CMK (cell line): ENCODE measurements at regions not wholly inside any gene's neighbourhood (a gene's known extent, or its start where the extent isn't known, plus 50 kb on each side); places are given as distances from the start of the nearest gene placed in this dataset.

Experiments used
- DNase-seq: peaks from one replicate; pipeline ENCODE4 v3.0.0-alpha.2; 2010; ENCODE audit warnings: low read depth

- no peak for DNase-seq
These were observed 139.5 kb upstream of the PRDM9 start for GRCh38 chr5:23367874-23368273.

DNA sequence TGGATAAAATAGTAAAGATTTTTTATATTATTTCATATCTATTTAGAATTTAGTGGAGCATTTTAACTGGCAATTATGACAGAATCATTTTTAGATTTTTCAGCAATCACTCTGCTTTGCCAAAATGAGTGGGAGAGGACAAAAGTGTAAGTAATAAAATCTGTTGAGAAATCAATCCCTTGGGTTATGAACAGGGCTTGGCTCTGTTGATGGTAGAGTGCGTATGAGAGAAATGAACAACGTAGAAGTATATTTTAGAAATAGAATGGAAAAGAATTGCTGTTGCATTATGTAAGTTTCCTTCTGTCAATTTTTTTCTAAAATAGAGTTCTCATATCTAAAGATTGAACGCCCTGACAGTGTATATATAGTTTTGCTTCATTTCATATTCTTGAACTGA, 154.1 kb upstream of the PRDM9 start:
- no peak for DNase-seq

DNA sequence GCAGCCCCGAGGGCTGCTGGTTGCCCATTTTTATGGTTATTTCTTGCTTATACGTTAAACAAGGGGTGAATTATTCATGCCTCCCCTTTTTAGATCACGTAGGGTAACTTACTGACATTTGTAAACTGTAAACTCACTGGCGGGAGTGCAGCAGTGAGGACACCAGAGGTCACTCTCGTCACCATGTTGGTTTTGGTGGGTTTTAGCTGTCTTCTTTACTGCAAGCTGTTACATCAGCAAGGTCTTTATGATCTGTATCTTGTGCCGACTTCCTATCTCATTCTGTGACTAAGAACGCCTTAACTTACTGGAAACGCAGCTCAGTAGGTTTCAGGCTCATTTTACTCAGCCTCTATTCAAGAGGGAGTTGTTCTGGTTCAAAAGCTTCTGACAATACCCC, 155.0 kb upstream of the PRDM9 start:
- peak; percentile 25 for DNase-seq

GRCh38 chr5:23343121-23343520, 164.3 kb upstream of the PRDM9 start:
- no peak for DNase-seq

GRCh38 chr5:23332650-23333251, 174.7 kb upstream of the PRDM9 start:
- no peak for DNase-seq

GRCh38 chr5:23330726-23331125, 176.7 kb upstream of the PRDM9 start:
- DNase-seq = no peak

DNA sequence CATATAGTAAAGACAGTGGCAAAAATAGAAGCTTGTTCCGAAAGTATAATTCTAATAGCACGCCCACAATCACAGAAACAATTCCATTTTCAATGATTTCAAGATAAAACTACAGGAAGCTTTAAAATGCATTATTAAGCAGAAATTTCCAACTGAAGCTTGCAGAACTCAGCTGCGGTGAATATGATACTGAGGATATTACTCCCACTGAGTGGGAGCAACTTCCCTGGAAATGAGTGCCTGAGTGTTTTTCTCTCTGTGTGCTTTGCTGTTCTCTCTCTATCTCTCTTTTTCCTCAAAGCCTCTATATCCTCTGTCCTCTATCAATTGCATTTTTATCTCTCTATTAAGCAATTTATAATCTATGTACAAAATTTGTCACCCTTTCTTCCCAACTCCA, 187.5 kb upstream of the PRDM9 start:
- DNase-seq = no peak

- DNase-seq = no peak
These were observed 188.4 kb upstream of the PRDM9 start for GRCh38 chr5:23318960-23319359.

DNA sequence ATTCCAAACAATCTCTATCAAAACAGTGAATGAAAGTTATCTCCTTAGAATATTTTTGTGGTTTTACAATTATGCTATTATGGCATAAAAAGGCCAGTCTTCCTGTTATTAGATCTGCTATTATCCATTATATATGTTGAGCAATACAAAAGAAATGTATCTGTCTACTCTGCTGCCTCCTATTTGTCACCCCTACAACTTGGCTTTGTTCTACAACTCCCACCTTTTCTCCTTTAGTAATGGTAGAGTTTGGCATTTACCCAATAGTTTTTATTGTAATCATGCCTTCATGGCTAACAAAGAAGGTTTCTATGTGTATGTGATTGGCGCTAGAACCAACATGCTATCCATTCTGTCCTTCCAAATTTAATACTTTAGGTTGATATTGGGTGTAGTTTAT, 189.2 kb upstream of the PRDM9 start:
- DNase-seq = no peak

- no peak for DNase-seq
These were observed 191.3 kb upstream of the PRDM9 start for GRCh38 chr5:23316060-23316591.

GRCh38 chr5:23314827-23315226, 192.6 kb upstream of the PRDM9 start:
- DNase-seq = no peak

DNA sequence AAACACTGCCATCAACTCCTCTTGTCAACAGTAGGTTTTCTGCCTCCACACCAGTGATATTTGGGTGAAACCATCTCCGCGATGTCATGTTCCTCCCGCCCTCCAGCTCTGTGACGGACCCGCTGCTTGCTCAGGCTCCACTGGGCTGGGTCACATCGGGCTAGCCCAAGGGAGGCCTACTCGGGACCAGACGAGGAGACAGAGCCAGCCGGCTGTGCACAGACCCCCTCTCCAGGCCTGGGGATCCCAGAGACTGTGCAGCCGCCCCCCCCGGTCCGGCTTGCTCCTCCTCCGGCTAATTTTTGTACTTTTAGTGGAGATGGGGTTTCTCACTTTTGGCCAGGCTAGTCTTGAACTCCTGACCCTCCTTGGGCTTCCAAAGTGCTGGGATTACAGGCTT, 202.4 kb upstream of the PRDM9 start:
- no peak for DNase-seq

GRCh38 chr5:23303836-23304235, 203.6 kb upstream of the PRDM9 start:
- DNase-seq = no peak

GRCh38 chr5:23303435-23303834, 204.0 kb upstream of the PRDM9 start:
- no peak for DNase-seq

DNA sequence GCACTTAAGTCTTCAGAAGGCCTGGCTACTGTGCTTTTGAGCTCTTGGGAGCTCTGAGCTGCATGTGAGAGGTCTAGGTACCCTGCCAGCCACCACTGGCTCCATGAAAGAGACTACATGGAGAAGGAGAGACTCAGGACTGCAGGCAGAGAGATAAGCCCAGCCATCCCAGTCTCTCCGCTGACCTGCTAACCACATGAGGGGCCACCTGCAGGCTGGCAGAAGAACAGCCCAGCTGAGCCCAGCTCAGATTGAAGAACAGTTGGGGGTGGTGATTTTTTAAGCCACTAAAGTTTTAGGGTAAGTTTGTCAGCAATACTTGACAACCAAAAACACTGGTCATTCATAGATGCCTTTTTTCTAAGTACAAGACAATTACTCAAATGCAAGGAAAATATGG, 205.0 kb upstream of the PRDM9 start:
- DNase-seq = no peak

DNA sequence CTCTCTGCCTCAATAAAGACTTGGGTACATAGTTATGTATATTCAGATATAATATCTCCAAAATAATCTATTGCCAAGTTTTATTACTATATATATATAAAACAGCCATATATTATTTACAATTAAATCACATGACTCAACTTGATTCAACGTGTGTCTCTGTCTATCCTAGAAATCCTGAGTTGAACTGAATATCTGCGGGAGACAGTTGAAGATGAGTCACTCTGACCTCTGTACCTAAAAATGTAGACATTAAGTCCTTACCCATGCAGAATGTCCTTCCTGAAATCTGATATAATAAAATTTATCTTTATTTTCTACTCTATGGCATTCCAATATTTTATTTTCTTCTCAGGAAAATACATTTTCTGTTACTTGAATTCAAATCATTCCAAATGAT, 218.2 kb upstream of the PRDM9 start:
- no peak for DNase-seq

- no peak for DNase-seq
These were observed 222.8 kb upstream of the PRDM9 start for GRCh38 chr5:23284656-23285055.

- no peak for DNase-seq
These were observed 233.2 kb upstream of the PRDM9 start for GRCh38 chr5:23274171-23274570.

GRCh38 chr5:23269981-23270380, 237.4 kb upstream of the PRDM9 start:
- no peak for DNase-seq

DNA sequence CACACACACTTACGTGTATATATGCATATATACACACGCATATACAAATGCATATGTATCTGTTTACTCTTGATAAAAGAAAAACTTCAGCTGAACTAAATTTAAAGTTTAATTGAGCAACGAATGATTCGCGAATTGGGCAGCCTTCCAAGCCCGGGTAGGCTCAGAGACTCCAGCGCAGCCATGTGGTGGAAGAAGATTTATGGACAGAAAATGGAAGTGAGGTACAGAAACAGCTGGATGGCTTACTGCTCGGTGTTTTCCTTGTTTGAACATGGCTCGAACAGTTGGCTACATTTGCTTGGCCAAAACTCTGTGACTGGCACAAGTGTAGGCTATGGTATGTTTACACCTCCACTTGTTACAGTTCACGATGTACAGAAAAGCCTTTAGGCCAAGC, 239.3 kb upstream of the PRDM9 start:
- DNase-seq = no peak

- DNase-seq = no peak
These were observed 246.8 kb upstream of the PRDM9 start for GRCh38 chr5:23260621-23261020.

- DNase-seq = no peak
These were observed 249.8 kb upstream of the PRDM9 start for GRCh38 chr5:23257656-23258055.

GRCh38 chr5:23253621-23254198, 253.7 kb upstream of the PRDM9 start:
- DNase-seq = no peak

DNA sequence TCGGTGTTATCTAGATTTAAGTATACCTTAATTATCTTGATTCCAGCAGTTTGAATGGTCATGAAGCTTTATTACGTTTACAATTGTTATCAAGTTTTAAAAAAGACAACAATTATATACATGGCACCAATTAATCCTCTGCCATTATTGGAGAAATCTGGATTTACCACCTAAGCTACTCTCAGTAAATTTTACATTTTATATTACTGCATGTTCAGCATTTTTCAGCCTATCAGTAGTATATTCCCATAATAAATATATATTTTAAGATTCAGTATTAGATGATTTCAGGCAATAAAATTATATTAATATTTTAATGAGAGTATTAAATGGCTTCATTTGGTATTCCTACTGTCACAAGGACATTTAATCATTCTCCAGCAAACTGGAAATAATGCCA, 264.5 kb upstream of the PRDM9 start:
- no peak for DNase-seq
